SK-N-SH (cell line): ENCODE measurements at regions not wholly inside any gene's neighbourhood (a gene's known extent, or its start where the extent isn't known, plus 50 kb on each side); places are given as distances from the start of the nearest gene placed in this dataset.

Source experiments
- CTCF ChIA-PET: fragments of 300-600, 350-600 bp; formaldehyde crosslinking; extraction: SDS; loops from one replicate; lab custom pipeline; 2021; lab: Yijun Ruan, JAX
- POLR2A ChIA-PET: fragments of 350-600 bp; sonication (Branson Sonifier 250); formaldehyde crosslinking; extraction: SDS; loops from one replicate; lab custom pipeline; 2020; ENCODE audit warnings: antibody characterized with exemption, inconsistent platforms; lab: Yijun Ruan, JAX
- DNase-seq: peaks from one replicate; pipeline ENCODE4 v3.0.0; 2012
- H2AFZ ChIP-seq: fragments of 200-600 bp; sonication (generic); 2 replicates; pipeline ENCODE4 v1.8.1; 2016; ENCODE audit warnings: antibody characterized with exemption, mild to moderate bottlenecking, low read depth
- H3F3A ChIP-seq: fragments of 200-600 bp; sonication (generic); replicated peaks from 2 replicates; pipeline ENCODE3; 2016; ENCODE audit warnings: antibody characterized with exemption, mild to moderate bottlenecking; ENCODE audit not compliant: insufficient read depth
- H3K27ac ChIP-seq, 2 experiments: fragments of 200-500 bp in 1 of 2; fragments of 200-600 bp in 1 of 2; sonication (Bioruptor generic) in 1 of 2; sonication (generic), shearing (Covaris generic) in 1 of 2; 2 replicates each; pipeline versions ENCODE4 v1.5.1 to v1.6.1; 2014 to 2016; ENCODE audit warnings: low read depth in 2 of 2, inconsistent platforms in 1 of 2, low read length in 1 of 2, mild to moderate bottlenecking in 1 of 2, mixed read lengths in 1 of 2
- H3K27me3 ChIP-seq: fragments of 200-600 bp; sonication (generic), shearing (Covaris generic); 2 replicates; pipeline ENCODE4 v1.6.1; 2016; ENCODE audit warnings: mixed run types; ENCODE audit not compliant: insufficient read depth
- H3K36me3 ChIP-seq, 2 experiments: fragments of 200-500 bp in 1 of 2; fragments of 200-600 bp in 1 of 2; sonication (Bioruptor generic) in 1 of 2; sonication (generic) in 1 of 2; replicated peaks in 1 of 2; 2 replicates each; pipeline versions ENCODE3 to v1.5.1; 2014 to 2016; ENCODE audit warnings: low read length in 1 of 2, mild to moderate bottlenecking in 1 of 2; ENCODE audit not compliant: insufficient read depth in 2 of 2, control insufficient read depth in 1 of 2
- H3K4me1 ChIP-seq, 2 experiments: fragments of 200-500 bp in 1 of 2; fragments of 200-600 bp in 1 of 2; sonication (Bioruptor generic) in 1 of 2; sonication (generic), shearing (Covaris generic) in 1 of 2; 2 replicates each; pipeline versions ENCODE4 v1.5.1 to v1.6.1; 2014 to 2016; ENCODE audit warnings: low read depth in 1 of 2, low read length in 1 of 2, mixed run types in 1 of 2; ENCODE audit not compliant: insufficient read depth in 2 of 2, control insufficient read depth in 1 of 2
- H3K4me2 ChIP-seq: fragments of 200-600 bp; sonication (generic), shearing (Covaris generic); 2 replicates; pipeline ENCODE4 v1.6.1; 2017; ENCODE audit warnings: mixed run types
- H3K4me3 ChIP-seq, 2 experiments: fragments of 200-500 bp in 1 of 2; fragments of 200-600 bp in 1 of 2; sonication (Bioruptor generic) in 1 of 2; sonication (generic), shearing (Covaris generic) in 1 of 2; 2 replicates each; pipeline versions ENCODE4 v1.5.1 to v1.8.1; 2014 to 2016; ENCODE audit warnings: low read depth in 2 of 2, inconsistent platforms in 1 of 2, low read length in 1 of 2, mild to moderate bottlenecking in 1 of 2, mixed read lengths in 1 of 2, moderate library complexity in 1 of 2
- H3K79me2 ChIP-seq: fragments of 200-600 bp; sonication (generic); 2 replicates; pipeline ENCODE4 v1.8.1; 2017; ENCODE audit warnings: mild to moderate bottlenecking; ENCODE audit not compliant: insufficient read depth
- H3K9ac ChIP-seq: fragments of 200-600 bp; sonication (generic); 2 replicates; pipeline ENCODE4 v1.6.1; 2017; ENCODE audit warnings: mixed run types
- H3K9me2 ChIP-seq: fragments of 200-600 bp; sonication (generic); 2 replicates; pipeline ENCODE4 v1.6.1; 2017; ENCODE audit warnings: mixed run types
- H3K9me3 ChIP-seq: fragments of 200-600 bp; sonication (generic); 2 replicates; pipeline ENCODE4 v1.6.1; 2017; ENCODE audit warnings: mixed run types, mild to moderate bottlenecking, moderate library complexity
- H4K20me1 ChIP-seq: fragments of 200-600 bp; sonication (generic); 2 replicates; pipeline ENCODE4 v1.6.1; 2017; ENCODE audit warnings: mild to moderate bottlenecking, mixed run types; ENCODE audit not compliant: insufficient read depth
- EP300 ChIP-seq, 2 experiments: IDR thresholded peaks; 2 replicates each; pipeline versions ENCODE4 v1.4.0 to v1.6.1; 2012; ENCODE audit warnings: borderline replicate concordance in 1 of 2, low read depth in 1 of 2, low read length in 1 of 2
- FOXJ3 ChIP-seq: sonication (generic); formaldehyde crosslinking; IDR thresholded peaks from 2 replicates; pipeline ENCODE4 v1.5.1; 2020; ENCODE audit warnings: mild to moderate bottlenecking, missing genetic modification reagents
- GATA2 ChIP-seq: sonication (generic); formaldehyde crosslinking; IDR thresholded peaks from 2 replicates; pipeline ENCODE4 v1.5.0; 2020; ENCODE audit warnings: mild to moderate bottlenecking, missing genetic modification reagents
- JUND ChIP-seq: IDR thresholded peaks from 2 replicates; pipeline ENCODE4 v1.4.0; 2012
- NFIC ChIP-seq: IDR thresholded peaks from 2 replicates; pipeline ENCODE4 v1.4.0; 2012; ENCODE audit warnings: borderline replicate concordance
- RAD21 ChIP-seq: IDR thresholded peaks from 2 replicates; pipeline ENCODE4 v1.6.1; 2012; ENCODE audit warnings: mild to moderate bottlenecking, low read length
- RFX5 ChIP-seq: IDR thresholded peaks from 2 replicates; pipeline ENCODE4 v1.6.1; 2012; ENCODE audit warnings: mild to moderate bottlenecking, improper control_type of control experiment, low read length
- RXRA ChIP-seq: IDR thresholded peaks from 2 replicates; pipeline ENCODE4 v1.4.0; 2012; ENCODE audit warnings: low read depth, mild to moderate bottlenecking, borderline replicate concordance
- SIN3A ChIP-seq: IDR thresholded peaks from 2 replicates; pipeline ENCODE4 v1.6.1; 2012; ENCODE audit warnings: low read depth, mild to moderate bottlenecking, low read length, moderate library complexity, borderline replicate concordance
- TAF1 ChIP-seq: IDR thresholded peaks from 2 replicates; pipeline ENCODE4 v1.6.1; 2012; ENCODE audit warnings: low read depth, mild to moderate bottlenecking, low read length, moderate library complexity, borderline replicate concordance
- TEAD4 ChIP-seq: IDR thresholded peaks from 2 replicates; pipeline ENCODE4 v1.4.0; 2012; ENCODE audit warnings: mild to moderate bottlenecking, borderline replicate concordance; ENCODE audit not compliant: insufficient read depth
- YY1 ChIP-seq: IDR thresholded peaks from 2 replicates; pipeline ENCODE4 v1.4.0; 2012; ENCODE audit warnings: low read depth, mild to moderate bottlenecking
- WGBS: methylation state at CpG from one replicate; pipeline ENCODE4 v1.1.6; 2017; ENCODE audit warnings: low lambda C conversion rate; 5-methylcytosine and 5-hydroxymethylcytosine counted together
- TF ChIP-seq, protein P1 (sequence below): IDR thresholded peaks from 2 replicates; pipeline ENCODE4 v1.4.0; 2012; ENCODE audit warnings: low read depth, borderline replicate concordance
- TF ChIP-seq, protein P2 (sequence below): IDR thresholded peaks from 2 replicates; pipeline ENCODE4 v1.6.1; 2012; ENCODE audit warnings: mild to moderate bottlenecking, low read depth, low read length, moderate library complexity

DNA sequence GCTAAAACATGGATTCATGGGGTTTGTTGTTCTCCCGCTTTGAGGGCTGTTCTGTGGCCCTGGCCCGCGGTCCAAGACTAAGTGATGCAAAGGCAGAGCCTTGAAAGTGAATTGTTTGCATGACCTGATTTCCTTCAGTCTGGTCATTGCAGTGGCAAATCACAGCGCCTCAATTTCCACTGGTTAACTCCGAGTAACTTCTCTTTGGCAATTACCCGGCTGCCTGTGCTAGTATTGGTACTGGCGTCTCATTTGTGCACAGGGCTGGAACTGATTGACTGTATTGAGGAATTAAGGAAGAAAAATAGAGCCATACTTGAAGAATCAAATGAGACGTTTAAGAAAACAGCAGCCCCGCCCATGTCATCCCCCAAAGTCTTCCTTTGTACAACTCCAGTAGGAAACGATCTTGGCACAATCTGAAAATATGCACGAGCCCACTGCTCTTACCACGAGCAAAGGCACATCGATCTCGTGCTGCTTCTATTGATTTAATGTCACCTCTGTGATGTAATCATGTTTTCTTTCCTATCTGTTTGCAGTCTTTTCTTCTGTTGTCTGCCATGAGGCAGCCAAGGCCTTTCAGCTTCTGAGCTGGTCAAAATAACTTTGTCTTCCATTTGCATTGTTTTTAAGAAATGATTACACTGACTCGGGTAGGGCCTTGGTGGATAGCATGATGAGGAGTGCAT lies 60.6 kb upstream of the SHH start:
- POLR2A ChIA-PET, result no interaction called here

GRCh38 chr7:155871211-155871610 lies 58.9 kb upstream of the SHH start:
- H3K27me3 ChIP-seq, result peaks cover 80% of the 10 kb centered on the region
- DNase-seq, result no peak
- no peaks in the 10 kb centered on the region for H4K20me1 ChIP-seq
- H3K79me2 ChIP-seq, result no peaks in the 10 kb centered on the region
- POLR2A ChIA-PET, result no interaction called here
- no peaks in the 10 kb centered on the region for H3K9me3 ChIP-seq
- 35% methylated on average over 7 of the region's 7 CpGs for WGBS
- no peaks in the 10 kb centered on the region for H3K4me1 ChIP-seq
- H3F3A ChIP-seq, result no peaks in the 10 kb centered on the region
- no peak for TF ChIP-seq GATA2 (CRISPR knock-in tag)
- TF ChIP-seq RFX5, result no peak
- no peak for TF ChIP-seq EP300 (IDR thresholded peaks at IDR 0.05; ENCODE audit: borderline replicate concordance in 1 of 2, low read depth in 1 of 2, low read length in 1 of 2)
- TF ChIP-seq RAD21, result no peak
- TF ChIP-seq SIN3A, result no peak
- TF ChIP-seq, protein P1, sequence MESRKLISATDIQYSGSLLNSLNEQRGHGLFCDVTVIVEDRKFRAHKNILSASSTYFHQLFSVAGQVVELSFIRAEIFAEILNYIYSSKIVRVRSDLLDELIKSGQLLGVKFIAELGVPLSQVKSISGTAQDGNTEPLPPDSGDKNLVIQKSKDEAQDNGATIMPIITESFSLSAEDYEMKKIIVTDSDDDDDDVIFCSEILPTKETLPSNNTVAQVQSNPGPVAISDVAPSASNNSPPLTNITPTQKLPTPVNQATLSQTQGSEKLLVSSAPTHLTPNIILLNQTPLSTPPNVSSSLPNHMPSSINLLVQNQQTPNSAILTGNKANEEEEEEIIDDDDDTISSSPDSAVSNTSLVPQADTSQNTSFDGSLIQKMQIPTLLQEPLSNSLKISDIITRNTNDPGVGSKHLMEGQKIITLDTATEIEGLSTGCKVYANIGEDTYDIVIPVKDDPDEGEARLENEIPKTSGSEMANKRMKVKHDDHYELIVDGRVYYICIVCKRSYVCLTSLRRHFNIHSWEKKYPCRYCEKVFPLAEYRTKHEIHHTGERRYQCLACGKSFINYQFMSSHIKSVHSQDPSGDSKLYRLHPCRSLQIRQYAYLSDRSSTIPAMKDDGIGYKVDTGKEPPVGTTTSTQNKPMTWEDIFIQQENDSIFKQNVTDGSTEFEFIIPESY, result no peak
- no peak for TF ChIP-seq NFIC
- TF ChIP-seq RXRA, result no peak
- no peak overlapping the region for H2AFZ ChIP-seq
- no peak overlapping the region for H3K4me3 ChIP-seq
- H3K9ac ChIP-seq, result no peak overlapping the region
- H3K4me2 ChIP-seq, result no peak overlapping the region
- H3K9me2 ChIP-seq, result no peaks in the 10 kb centered on the region
- no peaks in the 10 kb centered on the region for H3K36me3 ChIP-seq
- H3K27ac ChIP-seq, result no peak overlapping the region
- CTCF ChIA-PET, result interaction anchor here (0.8 to 3.8 kb wide), 3 partner anchors 8 to 58 kb away, joined by 3 to 14 read pairs (median 3); no protein-coding TSS in a partner anchor

More for the DNA sequence above, 60.6 kb upstream of the SHH start:
- Histone ChIP-seq H3K27ac (no peak overlapping the region), H3K9me2 (no peaks in the 10 kb centered on the region), H3K4me1 (no peaks in the 10 kb centered on the region), H3K79me2 (no peaks in the 10 kb centered on the region), H3K4me3 (no peak overlapping the region), H3K36me3 (no peaks in the 10 kb centered on the region), H3K9me3 (no peaks in the 10 kb centered on the region), H2AFZ (no peak overlapping the region), H3K4me2 (no peak overlapping the region), H3K9ac (no peak overlapping the region), H3K27me3 (peaks cover 72% of the 10 kb centered on the region), H3F3A (no peaks in the 10 kb centered on the region), H4K20me1 (no peaks in the 10 kb centered on the region)
- DNase-seq, result no peak
- no peak for TF ChIP-seq TAF1
- TF ChIP-seq YY1, result no peak
- TF ChIP-seq, protein P2, sequence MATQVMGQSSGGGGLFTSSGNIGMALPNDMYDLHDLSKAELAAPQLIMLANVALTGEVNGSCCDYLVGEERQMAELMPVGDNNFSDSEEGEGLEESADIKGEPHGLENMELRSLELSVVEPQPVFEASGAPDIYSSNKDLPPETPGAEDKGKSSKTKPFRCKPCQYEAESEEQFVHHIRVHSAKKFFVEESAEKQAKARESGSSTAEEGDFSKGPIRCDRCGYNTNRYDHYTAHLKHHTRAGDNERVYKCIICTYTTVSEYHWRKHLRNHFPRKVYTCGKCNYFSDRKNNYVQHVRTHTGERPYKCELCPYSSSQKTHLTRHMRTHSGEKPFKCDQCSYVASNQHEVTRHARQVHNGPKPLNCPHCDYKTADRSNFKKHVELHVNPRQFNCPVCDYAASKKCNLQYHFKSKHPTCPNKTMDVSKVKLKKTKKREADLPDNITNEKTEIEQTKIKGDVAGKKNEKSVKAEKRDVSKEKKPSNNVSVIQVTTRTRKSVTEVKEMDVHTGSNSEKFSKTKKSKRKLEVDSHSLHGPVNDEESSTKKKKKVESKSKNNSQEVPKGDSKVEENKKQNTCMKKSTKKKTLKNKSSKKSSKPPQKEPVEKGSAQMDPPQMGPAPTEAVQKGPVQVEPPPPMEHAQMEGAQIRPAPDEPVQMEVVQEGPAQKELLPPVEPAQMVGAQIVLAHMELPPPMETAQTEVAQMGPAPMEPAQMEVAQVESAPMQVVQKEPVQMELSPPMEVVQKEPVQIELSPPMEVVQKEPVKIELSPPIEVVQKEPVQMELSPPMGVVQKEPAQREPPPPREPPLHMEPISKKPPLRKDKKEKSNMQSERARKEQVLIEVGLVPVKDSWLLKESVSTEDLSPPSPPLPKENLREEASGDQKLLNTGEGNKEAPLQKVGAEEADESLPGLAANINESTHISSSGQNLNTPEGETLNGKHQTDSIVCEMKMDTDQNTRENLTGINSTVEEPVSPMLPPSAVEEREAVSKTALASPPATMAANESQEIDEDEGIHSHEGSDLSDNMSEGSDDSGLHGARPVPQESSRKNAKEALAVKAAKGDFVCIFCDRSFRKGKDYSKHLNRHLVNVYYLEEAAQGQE, result no peak
- TF ChIP-seq FOXJ3 (CRISPR knock-in tag), result no peak
- TF ChIP-seq EP300 (IDR thresholded peaks at IDR 0.05; ENCODE audit: borderline replicate concordance in 1 of 2, low read depth in 1 of 2, low read length in 1 of 2), result no peak
- no peak for TF ChIP-seq JUND
- TF ChIP-seq TEAD4, result no peak
- no peak for TF ChIP-seq RXRA
- no peak for TF ChIP-seq RFX5
- TF ChIP-seq GATA2 (CRISPR knock-in tag), result no peak
- 12% methylated on average over 15 of the region's 15 CpGs for WGBS
- CTCF ChIA-PET, result interaction anchor here (3.8 kb wide), 1 partner anchor 11 kb away, joined by 14 read pairs; no protein-coding TSS in a partner anchor
